K562 (cell line): ENCODE measurements at regions not wholly inside any gene's neighbourhood (a gene's known extent, or its start where the extent isn't known, plus 50 kb on each side); places are given as distances from the start of the nearest gene placed in this dataset.

Experiments
- POLR2A ChIP-seq: fragments of 450-650 bp; conservative IDR thresholded peaks from 2 replicates; pipeline ENCODE4 v1.6.1; 2016
- TOE1 ChIP-seq, 2 experiments: fragments of 450-650 bp in 1 of 2; sonication (generic) in 1 of 2; formaldehyde crosslinking in 1 of 2; IDR thresholded peaks; 2 replicates each; pipeline versions ENCODE4 v1.7.1 to v1.8.0; 2016 to 2022; ENCODE audit warnings: borderline replicate concordance in 2 of 2, mild to moderate bottlenecking in 2 of 2, antibody characterized with exemption in 1 of 2, inconsistent platforms in 1 of 2, low read depth in 1 of 2, missing genetic modification reagents in 1 of 2, moderate library complexity in 1 of 2
- TSC22D4 ChIP-seq: fragments of 450-650 bp; IDR thresholded peaks from 2 replicates; pipeline ENCODE4 v1.6.1; 2016; ENCODE audit warnings: missing genetic modification characterization, missing biosample characterization, control low read depth
- ZNF347 ChIP-seq: fragments of 450-650 bp; formaldehyde crosslinking; IDR thresholded peaks from 2 replicates; pipeline ENCODE4 v1.4.0; 2020; ENCODE audit warnings: low read depth, mild to moderate bottlenecking, moderate library complexity
- TF ChIP-seq, protein P1 (sequence below): IDR thresholded peaks from 3 replicates; pipeline ENCODE4 v1.6.1; 2011; ENCODE audit warnings: borderline replicate concordance, mild to moderate bottlenecking, moderate library complexity; ENCODE audit not compliant: insufficient read length; ENCODE audit errors: extremely low read depth
- TF ChIP-seq, protein P2 (sequence below): sonication (generic); formaldehyde crosslinking; IDR thresholded peaks from 2 replicates; pipeline ENCODE4 v1.8.0; 2022; ENCODE audit warnings: mild to moderate bottlenecking, missing genetic modification reagents

DNA sequence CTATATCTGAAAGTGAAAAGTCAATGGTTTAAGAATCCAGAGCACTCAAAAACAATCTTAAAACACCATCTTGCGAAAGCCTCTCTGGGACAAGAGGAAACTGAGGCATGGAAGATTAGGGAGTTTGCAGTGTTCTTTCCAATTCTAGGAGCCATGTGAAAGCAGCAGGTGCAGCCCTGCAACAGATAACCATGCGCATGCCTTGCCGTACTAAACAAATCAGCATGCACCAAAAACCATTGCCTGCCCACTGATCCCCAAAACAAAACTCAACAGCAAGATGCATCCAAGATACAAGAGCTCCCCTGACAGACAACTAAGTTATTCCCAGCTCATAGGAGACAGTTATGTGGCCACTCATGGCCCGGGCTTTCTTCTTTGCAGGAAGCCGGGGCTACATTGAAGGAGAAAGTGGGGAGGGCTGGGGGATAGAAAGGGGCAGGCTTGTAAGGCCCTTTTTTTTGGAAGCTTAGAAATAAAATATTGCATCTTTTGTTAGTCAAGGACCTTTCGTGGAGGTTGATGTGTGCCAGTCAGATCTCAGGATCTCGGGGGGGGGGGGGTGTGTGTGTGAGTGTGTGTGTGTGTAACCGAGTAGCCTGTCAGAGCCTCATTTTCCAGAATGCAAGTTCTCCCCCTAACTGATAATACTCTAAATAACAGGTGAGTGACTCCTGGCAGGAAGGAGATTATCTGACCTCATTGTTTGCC lies 178.4 kb downstream of the MBOAT1 start (continued):
- TF ChIP-seq ZNF347 (CRISPR knock-in tag) = no peak
- TF ChIP-seq POLR2A = no peak
- TF ChIP-seq TSC22D4 (tag) = no peak
- no peak for TF ChIP-seq TOE1 (IDR thresholded peaks at IDR 0.05; ENCODE audit: borderline replicate concordance)
- no peak for TF ChIP-seq TOE1 (CRISPR knock-in tag; IDR thresholded peaks at IDR 0.05; ENCODE audit: borderline replicate concordance, low read depth)
- TF ChIP-seq, protein P1, sequence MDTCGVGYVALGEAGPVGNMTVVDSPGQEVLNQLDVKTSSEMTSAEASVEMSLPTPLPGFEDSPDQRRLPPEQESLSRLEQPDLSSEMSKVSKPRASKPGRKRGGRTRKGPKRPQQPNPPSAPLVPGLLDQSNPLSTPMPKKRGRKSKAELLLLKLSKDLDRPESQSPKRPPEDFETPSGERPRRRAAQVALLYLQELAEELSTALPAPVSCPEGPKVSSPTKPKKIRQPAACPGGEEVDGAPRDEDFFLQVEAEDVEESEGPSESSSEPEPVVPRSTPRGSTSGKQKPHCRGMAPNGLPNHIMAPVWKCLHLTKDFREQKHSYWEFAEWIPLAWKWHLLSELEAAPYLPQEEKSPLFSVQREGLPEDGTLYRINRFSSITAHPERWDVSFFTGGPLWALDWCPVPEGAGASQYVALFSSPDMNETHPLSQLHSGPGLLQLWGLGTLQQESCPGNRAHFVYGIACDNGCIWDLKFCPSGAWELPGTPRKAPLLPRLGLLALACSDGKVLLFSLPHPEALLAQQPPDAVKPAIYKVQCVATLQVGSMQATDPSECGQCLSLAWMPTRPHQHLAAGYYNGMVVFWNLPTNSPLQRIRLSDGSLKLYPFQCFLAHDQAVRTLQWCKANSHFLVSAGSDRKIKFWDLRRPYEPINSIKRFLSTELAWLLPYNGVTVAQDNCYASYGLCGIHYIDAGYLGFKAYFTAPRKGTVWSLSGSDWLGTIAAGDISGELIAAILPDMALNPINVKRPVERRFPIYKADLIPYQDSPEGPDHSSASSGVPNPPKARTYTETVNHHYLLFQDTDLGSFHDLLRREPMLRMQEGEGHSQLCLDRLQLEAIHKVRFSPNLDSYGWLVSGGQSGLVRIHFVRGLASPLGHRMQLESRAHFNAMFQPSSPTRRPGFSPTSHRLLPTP = no peak
- TF ChIP-seq, protein P2, sequence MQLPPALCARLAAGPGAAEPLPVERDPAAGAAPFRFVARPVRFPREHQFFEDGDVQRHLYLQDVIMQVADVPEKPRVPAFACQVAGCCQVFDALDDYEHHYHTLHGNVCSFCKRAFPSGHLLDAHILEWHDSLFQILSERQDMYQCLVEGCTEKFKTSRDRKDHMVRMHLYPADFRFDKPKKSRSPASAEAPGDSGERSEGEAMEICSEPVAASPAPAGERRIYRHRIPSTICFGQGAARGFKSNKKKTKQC (CRISPR knock-in tag) = no peak
